Testis (tissue), 2 donors: ENCODE measurements at regions not wholly inside any gene's neighbourhood (a gene's known extent, or its start where the extent isn't known, plus 50 kb on each side); places are given as distances from the start of the nearest gene placed in this dataset.
A peak's percentile ranks its signal among the peaks of the same experiment; 100 is the strongest.
"Not testable (repeated sequence)": the region's sequence is repeated elsewhere in the genome, so short reads cannot be mapped to it uniquely, and the experiment has no call there.

Experiments
- DNase-seq: peaks from one replicate; pipeline ENCODE4 v3.0.0-alpha.2; 2019
- H3K27ac ChIP-seq, 2 donors: fragments of 200-600 bp; sonication (generic); one replicate each; pipeline ENCODE4 v1.5.1; 2019
- H3K27me3 ChIP-seq: fragments of 200-600 bp; sonication (generic); one replicate; pipeline ENCODE4 v1.5.1; 2019
- H3K36me3 ChIP-seq: fragments of 200-600 bp; sonication (generic); one replicate; pipeline ENCODE4 v1.5.1; 2017; ENCODE audit warnings: low read depth; ENCODE audit errors: missing control alignments
- H3K4me1 ChIP-seq: fragments of 200-600 bp; sonication (generic); one replicate; pipeline ENCODE4 v1.5.1; 2019
- H3K4me3 ChIP-seq, 2 donors: fragments of 200-600 bp; sonication (generic); one replicate each; pipeline ENCODE4 v1.5.1; 2017 to 2019
- H3K9me3 ChIP-seq: fragments of 200-600 bp; sonication (generic); one replicate; pipeline ENCODE4 v1.5.1; 2017
- POLR2A ChIP-seq: fragments of 450-650 bp; IDR thresholded peaks from one replicate; pipeline ENCODE4 v1.6.1; 2017; ENCODE audit warnings: antibody characterized with exemption, mild to moderate bottlenecking, moderate library complexity
- WGBS, 2 donors: methylation state at CpG; one replicate each; pipeline ENCODE4 v1.1.5; 2018; 5-methylcytosine and 5-hydroxymethylcytosine counted together
- intact Hi-C: fragments of 100-400 bp; cut with DNase I; formaldehyde crosslinking; loops from one replicate; pipeline ENCODE4 v1.15.1; 2023; ENCODE audit warnings: low total_unique reads
- TF ChIP-seq, protein P1 (sequence below), 3 experiments: fragments of 450-650 bp in 2 of 3; fragments of 200-600 bp in 1 of 3; sonication (generic) in 1 of 3; IDR thresholded peaks; one replicate each; pipeline ENCODE4 v1.5.1; 2016 to 2019; ENCODE audit warnings: antibody characterized with exemption in 3 of 3, mild to moderate bottlenecking in 2 of 3, moderate library complexity in 1 of 3

DNA sequence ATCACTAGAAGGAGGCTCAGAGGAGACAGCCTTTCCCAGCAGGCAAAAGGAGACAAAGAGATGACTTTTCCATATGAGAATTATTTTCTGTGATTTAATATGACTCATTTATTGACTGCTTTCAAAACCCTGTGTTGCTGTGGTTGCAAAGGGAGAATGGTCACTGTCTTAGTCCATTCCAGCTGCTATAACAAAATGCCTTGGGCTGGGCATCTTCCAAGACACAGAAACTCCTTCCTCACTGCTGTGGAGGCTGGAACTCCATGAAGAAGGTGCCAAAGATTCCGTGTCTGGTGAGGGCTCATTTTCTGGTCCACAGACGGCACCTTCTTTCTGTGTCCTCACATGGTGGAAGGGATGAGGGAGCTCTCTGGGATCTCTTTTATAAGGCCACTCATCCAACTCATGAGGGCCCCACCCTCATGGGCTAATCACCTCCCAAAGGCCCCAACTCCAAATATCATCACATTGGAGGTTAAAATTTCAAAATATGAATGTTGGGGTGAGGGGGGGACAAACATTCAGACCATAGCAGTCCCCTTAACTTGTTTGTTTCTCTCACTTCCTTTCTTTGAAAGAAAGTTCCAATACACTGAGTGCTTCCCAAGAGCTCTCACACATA, 252.1 kb upstream of the RAB4A start:
- H3K9me3 ChIP-seq: no peaks in the 10 kb centered on the region
- H3K36me3 ChIP-seq: no peaks in the 10 kb centered on the region
- peaks cover 31% of the 10 kb centered on the region for H3K4me1 ChIP-seq
- WGBS, 2 donors: 90 to 100% methylated on average over 2 of the region's 2 CpGs
- intact Hi-C loops: no loop called here
- TF ChIP-seq, protein P1, sequence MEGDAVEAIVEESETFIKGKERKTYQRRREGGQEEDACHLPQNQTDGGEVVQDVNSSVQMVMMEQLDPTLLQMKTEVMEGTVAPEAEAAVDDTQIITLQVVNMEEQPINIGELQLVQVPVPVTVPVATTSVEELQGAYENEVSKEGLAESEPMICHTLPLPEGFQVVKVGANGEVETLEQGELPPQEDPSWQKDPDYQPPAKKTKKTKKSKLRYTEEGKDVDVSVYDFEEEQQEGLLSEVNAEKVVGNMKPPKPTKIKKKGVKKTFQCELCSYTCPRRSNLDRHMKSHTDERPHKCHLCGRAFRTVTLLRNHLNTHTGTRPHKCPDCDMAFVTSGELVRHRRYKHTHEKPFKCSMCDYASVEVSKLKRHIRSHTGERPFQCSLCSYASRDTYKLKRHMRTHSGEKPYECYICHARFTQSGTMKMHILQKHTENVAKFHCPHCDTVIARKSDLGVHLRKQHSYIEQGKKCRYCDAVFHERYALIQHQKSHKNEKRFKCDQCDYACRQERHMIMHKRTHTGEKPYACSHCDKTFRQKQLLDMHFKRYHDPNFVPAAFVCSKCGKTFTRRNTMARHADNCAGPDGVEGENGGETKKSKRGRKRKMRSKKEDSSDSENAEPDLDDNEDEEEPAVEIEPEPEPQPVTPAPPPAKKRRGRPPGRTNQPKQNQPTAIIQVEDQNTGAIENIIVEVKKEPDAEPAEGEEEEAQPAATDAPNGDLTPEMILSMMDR (IDR thresholded peaks at IDR 0.05): no peak
- no peak for TF ChIP-seq POLR2A
- H3K27ac ChIP-seq: no peak overlapping the region
- H3K4me3 ChIP-seq: no peak overlapping the region
- no peaks in the 10 kb centered on the region for H3K27me3 ChIP-seq
- no peak for DNase-seq

DNA sequence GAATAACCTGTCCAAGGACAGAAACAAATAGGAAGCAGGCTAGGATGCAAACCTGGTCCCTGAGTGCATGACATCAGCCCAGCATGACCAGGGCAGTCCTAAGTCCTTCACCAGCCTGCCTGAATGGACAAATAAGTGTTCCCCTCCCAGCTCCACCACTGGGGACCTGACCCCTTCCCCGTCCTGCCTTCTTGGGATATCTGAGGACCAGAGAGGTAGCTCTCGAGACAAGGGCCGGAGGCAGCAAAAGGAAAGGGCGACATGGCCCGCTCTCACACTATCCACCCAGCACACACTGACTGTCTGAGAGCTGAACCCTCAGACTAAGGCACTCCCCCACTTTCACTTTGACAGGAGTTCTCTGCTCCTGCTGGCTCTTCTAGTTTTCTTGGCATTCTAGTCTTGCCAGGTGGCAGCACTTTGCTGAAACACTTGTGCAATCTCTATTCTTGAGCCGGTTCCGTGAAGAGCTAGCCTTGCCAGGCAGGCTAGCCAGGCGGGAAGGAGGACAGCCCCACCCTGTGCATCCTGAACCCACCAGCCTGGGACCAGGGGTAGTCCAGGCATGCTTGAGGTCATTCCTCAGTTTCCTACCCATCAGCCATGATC, 251.1 kb upstream of the RAB4A start:
- Histone ChIP-seq H3K4me1 (peaks cover 32% of the 10 kb centered on the region), H3K27me3 (no peaks in the 10 kb centered on the region), H3K9me3 (no peaks in the 10 kb centered on the region), H3K4me3 (no peak overlapping the region), H3K36me3 (no peaks in the 10 kb centered on the region), H3K27ac (no peak overlapping the region)
- intact Hi-C loops: no loop called here
- WGBS, 2 donors: 79 to 81% methylated on average over 8 of the region's 8 CpGs
- DNase-seq: no peak
- no peak for TF ChIP-seq POLR2A
- TF ChIP-seq, protein P1 (IDR thresholded peaks at IDR 0.05): no peak

DNA sequence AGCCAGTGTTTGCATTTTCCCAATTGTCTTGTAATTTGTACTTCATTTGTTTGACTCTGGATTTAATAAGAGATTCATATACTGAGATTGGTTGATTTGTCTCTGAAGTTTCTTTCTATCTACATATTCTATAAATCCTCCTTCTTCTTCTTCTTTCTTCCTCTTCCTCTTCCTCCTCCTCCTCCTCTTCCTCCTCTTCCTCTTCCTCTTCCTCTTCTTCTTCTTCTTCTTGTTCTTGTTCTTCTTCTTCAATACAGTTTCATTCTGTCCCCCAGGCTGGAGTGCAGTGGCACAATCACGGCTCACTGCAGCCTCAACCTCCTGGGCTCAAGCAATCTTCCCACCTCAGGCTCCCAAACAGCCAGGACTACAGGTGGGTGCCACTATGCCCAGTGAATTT, 249.9 kb upstream of the RAB4A start:
- H3K27ac ChIP-seq, H3K9me3 ChIP-seq, H3K27me3 ChIP-seq, H3K4me3 ChIP-seq, DNase-seq, intact Hi-C loops, H3K36me3 ChIP-seq: not testable (repeated sequence)
- WGBS, 2 donors: 82 to 100% methylated on average over 1 of the region's 1 CpG
- peaks cover 41% of the 10 kb centered on the region for H3K4me1 ChIP-seq

- H3K27ac ChIP-seq: peak overlapping the region in 1 of 2 donors; percentile 34
- no peaks in the 10 kb centered on the region for H3K9me3 ChIP-seq
- no peaks in the 10 kb centered on the region for H3K27me3 ChIP-seq
- TF ChIP-seq, protein P1 (IDR thresholded peaks at IDR 0.05): no peak
- TF ChIP-seq POLR2A: no peak
- intact Hi-C loops: no loop called here
- no peak overlapping the region for H3K4me3 ChIP-seq
- peaks cover 55% of the 10 kb centered on the region for H3K4me1 ChIP-seq
- peak; percentile 89 for DNase-seq
- WGBS, 2 donors: 69 to 70% methylated on average over 8 of the region's 8 CpGs
- H3K36me3 ChIP-seq: no peaks in the 10 kb centered on the region
These were observed 248.1 kb upstream of the RAB4A start for GRCh38 chr1:229022595-229023333.

- no peaks in the 10 kb centered on the region for H3K9me3 ChIP-seq
- TF ChIP-seq, protein P1 (IDR thresholded peaks at IDR 0.05): no peak
- TF ChIP-seq POLR2A: no peak
- peak; percentile 68 for DNase-seq
- intact Hi-C loops: no loop called here
- no peaks in the 10 kb centered on the region for H3K36me3 ChIP-seq
- H3K4me1 ChIP-seq: peaks cover 57% of the 10 kb centered on the region
- 74 to 95% methylated on average over 8 to 11 of the region's 11 CpGs for whole genome bisulfite sequencing, 2 donors
- peak overlapping the region in 1 of 2 donors; percentile 32 for H3K27ac ChIP-seq
- no peak overlapping the region for H3K4me3 ChIP-seq
- no peaks in the 10 kb centered on the region for H3K27me3 ChIP-seq
These were observed 247.1 kb upstream of the RAB4A start for GRCh38 chr1:229023651-229024300.
